ENCODE measurements at regions not wholly inside any gene's neighbourhood (a gene's known extent, or its start where the extent isn't known, plus 50 kb on each side); places are given as distances from the start of the nearest gene placed in this dataset.

DNA sequence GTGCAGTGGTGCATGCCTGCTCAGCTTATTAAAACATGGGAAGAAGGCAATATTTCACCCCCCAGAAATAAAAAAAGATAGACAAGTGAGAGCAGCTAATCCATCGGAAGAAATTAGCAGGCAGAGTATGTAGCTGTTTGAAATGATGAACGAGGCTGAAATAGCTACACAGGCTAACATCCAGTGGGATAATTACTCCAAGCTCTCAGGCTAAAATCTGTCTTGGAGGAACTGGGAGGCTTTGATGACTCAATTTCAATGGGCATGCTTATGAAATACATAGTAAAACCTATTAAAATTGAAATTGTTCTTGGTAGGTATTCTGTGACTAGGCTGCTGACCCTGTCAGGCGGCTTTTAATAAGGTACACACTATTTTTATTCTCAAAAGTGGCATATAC lies 84.1 kb upstream of the RRP15 start:
- Histone ChIP-seq H3K36me3 (ENCODE audit: control insufficient read depth in 4 of 4, insufficient read depth in 4 of 4, low read length in 4 of 4) (no peaks in the 10 kb centered on the region), H3K27me3 (ENCODE audit: control insufficient read depth in 3 of 3, insufficient read depth in 3 of 3, low read length in 2 of 3) (peaks cover 0 to 12% (median 7%) of the 10 kb centered on the region in 3 donors), H3K4me1 (ENCODE audit: control insufficient read depth in 5 of 5, insufficient read depth in 5 of 5, low read length in 5 of 5) (peaks cover 0 to 5% (median 0%) of the 10 kb centered on the region in 5 donors), H3K27ac (ENCODE audit: low read depth in 1 of 2, low read length in 1 of 2) (no peak overlapping the region), H3K9me3 (ENCODE audit: control insufficient read depth in 4 of 4, insufficient read depth in 3 of 4, low read length in 3 of 4) (no peaks in the 10 kb centered on the region), H3K9ac (ENCODE audit: insufficient read depth in 1 of 2, low read length in 2 of 2) (no peak overlapping the region), H3K4me3 (no peak overlapping the region)
- WGBS, 2 donors = 46 to 70% methylated on average over 3 of the region's 3 CpGs
- DNase-seq (no peak), ATAC-seq (ENCODE audit: insufficient read depth, low FRiP score) (no peak)
- TF ChIP-seq, protein P1, sequence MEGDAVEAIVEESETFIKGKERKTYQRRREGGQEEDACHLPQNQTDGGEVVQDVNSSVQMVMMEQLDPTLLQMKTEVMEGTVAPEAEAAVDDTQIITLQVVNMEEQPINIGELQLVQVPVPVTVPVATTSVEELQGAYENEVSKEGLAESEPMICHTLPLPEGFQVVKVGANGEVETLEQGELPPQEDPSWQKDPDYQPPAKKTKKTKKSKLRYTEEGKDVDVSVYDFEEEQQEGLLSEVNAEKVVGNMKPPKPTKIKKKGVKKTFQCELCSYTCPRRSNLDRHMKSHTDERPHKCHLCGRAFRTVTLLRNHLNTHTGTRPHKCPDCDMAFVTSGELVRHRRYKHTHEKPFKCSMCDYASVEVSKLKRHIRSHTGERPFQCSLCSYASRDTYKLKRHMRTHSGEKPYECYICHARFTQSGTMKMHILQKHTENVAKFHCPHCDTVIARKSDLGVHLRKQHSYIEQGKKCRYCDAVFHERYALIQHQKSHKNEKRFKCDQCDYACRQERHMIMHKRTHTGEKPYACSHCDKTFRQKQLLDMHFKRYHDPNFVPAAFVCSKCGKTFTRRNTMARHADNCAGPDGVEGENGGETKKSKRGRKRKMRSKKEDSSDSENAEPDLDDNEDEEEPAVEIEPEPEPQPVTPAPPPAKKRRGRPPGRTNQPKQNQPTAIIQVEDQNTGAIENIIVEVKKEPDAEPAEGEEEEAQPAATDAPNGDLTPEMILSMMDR (IDR thresholded peaks at IDR 0.05; ENCODE audit: control extremely low read depth, extremely low read depth) = no peak

- H3K27me3 ChIP-seq (ENCODE audit: control insufficient read depth in 3 of 3, insufficient read depth in 3 of 3, low read length in 2 of 3) = peaks cover 0 to 10% (median 7%) of the 10 kb centered on the region in 3 donors
- TF ChIP-seq, protein P1 (IDR thresholded peaks at IDR 0.05; ENCODE audit: control extremely low read depth, extremely low read depth) = no peak
- H3K27ac ChIP-seq (ENCODE audit: low read depth in 1 of 2, low read length in 1 of 2) = no peak overlapping the region
- H3K36me3 ChIP-seq (ENCODE audit: control insufficient read depth in 4 of 4, insufficient read depth in 4 of 4, low read length in 4 of 4) = no peaks in the 10 kb centered on the region
- no peaks in the 10 kb centered on the region for H3K9me3 ChIP-seq (ENCODE audit: control insufficient read depth in 4 of 4, insufficient read depth in 3 of 4, low read length in 3 of 4)
- 69 to 82% methylated on average over 1 of the region's 1 CpG for WGBS, 2 donors
- no peak overlapping the region for H3K9ac ChIP-seq (ENCODE audit: insufficient read depth in 1 of 2, low read length in 2 of 2)
- no peak overlapping the region for H3K4me3 ChIP-seq
- no peak for DNase-seq
- no peak for ATAC-seq (ENCODE audit: insufficient read depth, low FRiP score)
- peaks cover 0 to 5% (median 0%) of the 10 kb centered on the region in 5 donors for H3K4me1 ChIP-seq (ENCODE audit: control insufficient read depth in 5 of 5, insufficient read depth in 5 of 5, low read length in 5 of 5)
These were observed 83.5 kb upstream of the RRP15 start for GRCh38 chr1:218201601-218202000.

- Histone ChIP-seq H3K27me3 (ENCODE audit: control insufficient read depth in 3 of 3, insufficient read depth in 3 of 3, low read length in 2 of 3) (peaks cover 0 to 7% (median 7%) of the 10 kb centered on the region in 3 donors), H3K9ac (ENCODE audit: insufficient read depth in 1 of 2, low read length in 2 of 2) (no peak overlapping the region), H3K27ac (ENCODE audit: low read depth in 1 of 2, low read length in 1 of 2) (no peak overlapping the region), H3K4me1 (ENCODE audit: control insufficient read depth in 5 of 5, insufficient read depth in 5 of 5, low read length in 5 of 5) (no peaks in the 10 kb centered on the region), H3K9me3 (ENCODE audit: control insufficient read depth in 4 of 4, insufficient read depth in 3 of 4, low read length in 3 of 4) (no peaks in the 10 kb centered on the region), H3K36me3 (ENCODE audit: control insufficient read depth in 4 of 4, insufficient read depth in 4 of 4, low read length in 4 of 4) (no peaks in the 10 kb centered on the region), H3K4me3 (no peak overlapping the region)
- TF ChIP-seq, protein P1 (IDR thresholded peaks at IDR 0.05; ENCODE audit: control extremely low read depth, extremely low read depth) = no peak
- no peak for DNase-seq
- ATAC-seq (ENCODE audit: insufficient read depth, low FRiP score) = no peak
These were observed 79.4 kb upstream of the RRP15 start for GRCh38 chr1:218205721-218206120.

GRCh38 chr1:218207194-218207593 lies 77.9 kb upstream of the RRP15 start:
- no peak for ATAC-seq (ENCODE audit: insufficient read depth, low FRiP score)
- no peak overlapping the region for H3K4me3 ChIP-seq
- H3K36me3 ChIP-seq (ENCODE audit: control insufficient read depth in 4 of 4, insufficient read depth in 4 of 4, low read length in 4 of 4) = no peaks in the 10 kb centered on the region
- H3K27me3 ChIP-seq (ENCODE audit: control insufficient read depth in 3 of 3, insufficient read depth in 3 of 3, low read length in 2 of 3) = peaks cover 0 to 7% (median 2%) of the 10 kb centered on the region in 3 donors
- no peak overlapping the region for H3K9ac ChIP-seq (ENCODE audit: insufficient read depth in 1 of 2, low read length in 2 of 2)
- WGBS, 2 donors = 69 to 76% methylated on average over 3 of the region's 3 CpGs
- H3K27ac ChIP-seq (ENCODE audit: low read depth in 1 of 2, low read length in 1 of 2) = no peak overlapping the region
- no peaks in the 10 kb centered on the region for H3K9me3 ChIP-seq (ENCODE audit: control insufficient read depth in 4 of 4, insufficient read depth in 3 of 4, low read length in 3 of 4)
- TF ChIP-seq, protein P1 (IDR thresholded peaks at IDR 0.05; ENCODE audit: control extremely low read depth, extremely low read depth) = no peak
- DNase-seq = no peak
- no peaks in the 10 kb centered on the region for H3K4me1 ChIP-seq (ENCODE audit: control insufficient read depth in 5 of 5, insufficient read depth in 5 of 5, low read length in 5 of 5)

Measured in lung (tissue), 11 donors.